OCI-LY3 (cell line): ENCODE measurements at regions not wholly inside any gene's neighbourhood (a gene's known extent, or its start where the extent isn't known, plus 50 kb on each side); places are given as distances from the start of the nearest gene placed in this dataset.
A peak's percentile ranks its signal among the peaks of the same experiment; 100 is the strongest.

Experiments used
- H2AFZ ChIP-seq: fragments of 200-600, 300-600 bp; shearing (Covaris generic); 2 replicates; pipeline ENCODE4 v1.6.0; 2014; ENCODE audit warnings: antibody characterized with exemption, low read depth, low read length
- H3K27ac ChIP-seq: fragments of 200-600, 300-600 bp; sonication (generic); 2 replicates; pipeline ENCODE4 v1.5.1; 2014; ENCODE audit warnings: mild to moderate bottlenecking, low read length, moderate library complexity, mixed read lengths
- H3K27me3 ChIP-seq: fragments of 200-600, 300-600 bp; sonication (generic); 2 replicates; pipeline ENCODE4 v1.6.1; 2014; ENCODE audit warnings: low read depth, low read length, mixed read lengths
- H3K36me3 ChIP-seq: fragments of 200-600, 300-600 bp; sonication (generic); replicated peaks from 2 replicates; pipeline ENCODE3; 2014; ENCODE audit warnings: low read depth, low read length, mixed read lengths
- H3K4me1 ChIP-seq: fragments of 300-600, 200-600 bp; sonication (generic); 2 replicates; pipeline ENCODE4 v1.6.1; 2014; ENCODE audit warnings: low read length, mixed read lengths
- H3K4me2 ChIP-seq: fragments of 200-600, 300-600 bp; sonication (generic); 2 replicates; pipeline ENCODE4 v1.6.1; 2014; ENCODE audit warnings: low read length, mixed read lengths
- H3K4me3 ChIP-seq: fragments of 300-600, 200-600 bp; sonication (generic); 2 replicates; pipeline ENCODE4 v1.5.1; 2014; ENCODE audit warnings: antibody characterized with exemption, mild to moderate bottlenecking, low read length, moderate library complexity
- H3K79me2 ChIP-seq: fragments of 300-600, 200-600 bp; shearing (Covaris generic); 2 replicates; pipeline ENCODE4 v1.6.1; 2014; ENCODE audit warnings: mild to moderate bottlenecking, low read length, mixed read lengths
- H3K9ac ChIP-seq: fragments of 300-600, 200-600 bp; shearing (Covaris generic); 2 replicates; pipeline ENCODE4 v1.6.0; 2014; ENCODE audit warnings: mild to moderate bottlenecking, low read length, moderate library complexity
- H3K9me3 ChIP-seq: fragments of 200-600, 300-600 bp; shearing (Covaris generic); 2 replicates; pipeline ENCODE4 v1.6.1; 2014; ENCODE audit warnings: low read length, mixed read lengths; ENCODE audit not compliant: insufficient read depth
- H4K20me1 ChIP-seq: fragments of 200-600, 300-600 bp; sonication (generic); 2 replicates; pipeline ENCODE4 v1.6.1; 2016; ENCODE audit warnings: low read length, mixed read lengths; ENCODE audit not compliant: insufficient read depth
- CTCF ChIP-seq: fragments of 200-600, 300-600 bp; sonication (generic); IDR thresholded peaks from 2 replicates; pipeline ENCODE4 v1.5.1; 2014; ENCODE audit warnings: antibody characterized with exemption, low read length, low read depth
- EZH2phosphoT487 ChIP-seq: fragments of 200-600 bp; shearing (Covaris generic); IDR thresholded peaks from 2 replicates; pipeline ENCODE4 v1.6.1; 2018; ENCODE audit warnings: antibody characterized with exemption, mixed run types, low read depth

GRCh38 chr17:70767102-70767701 lies 597.9 kb downstream of the KCNJ2 start:
- Histone ChIP-seq H3K79me2 (no peaks in the 10 kb centered on the region), H2AFZ (no peak overlapping the region), H4K20me1 (no peaks in the 10 kb centered on the region), H3K27me3 (peaks cover 4% of the 10 kb centered on the region; the same call in 1 of the 2 replicates), H3K27ac (no peak overlapping the region), H3K4me1 (no peaks in the 10 kb centered on the region), H3K4me2 (no peak overlapping the region), H3K4me3 (no peak overlapping the region), H3K36me3 (no peaks in the 10 kb centered on the region), H3K9me3 (no peaks in the 10 kb centered on the region), H3K9ac (no peak overlapping the region)
- TF ChIP-seq CTCF (peak; percentile 85), EZH2phosphoT487 (no peak)

GRCh38 chr17:70769956-70770355 lies 600.6 kb downstream of the KCNJ2 start:
- Histone ChIP-seq H3K9me3 (no peaks in the 10 kb centered on the region), H3K9ac (no peak overlapping the region), H3K4me2 (no peak overlapping the region), H3K79me2 (no peaks in the 10 kb centered on the region), H3K27ac (no peak overlapping the region), H3K4me1 (peaks cover 11% of the 10 kb centered on the region), H4K20me1 (no peaks in the 10 kb centered on the region), H3K27me3 (peaks cover 4% of the 10 kb centered on the region; the same call in 1 of the 2 replicates), H3K36me3 (no peaks in the 10 kb centered on the region), H3K4me3 (no peak overlapping the region), H2AFZ (no peak overlapping the region)
- TF ChIP-seq EZH2phosphoT487, result no peak

- no peaks in the 10 kb centered on the region for H3K9me3 ChIP-seq
- no peaks in the 10 kb centered on the region for H4K20me1 ChIP-seq
- no peaks in the 10 kb centered on the region for H3K36me3 ChIP-seq
- H3K79me2 ChIP-seq, result no peaks in the 10 kb centered on the region
- peaks cover 26% of the 10 kb centered on the region for H3K4me1 ChIP-seq
- no peak overlapping the region for H3K9ac ChIP-seq
- no peak overlapping the region for H3K27ac ChIP-seq
- H3K4me2 ChIP-seq, result no peak overlapping the region
- no peak for TF ChIP-seq CTCF
- TF ChIP-seq EZH2phosphoT487, result no peak
- H3K27me3 ChIP-seq, result no peaks in the 10 kb centered on the region
- H2AFZ ChIP-seq, result no peak overlapping the region
- H3K4me3 ChIP-seq, result no peak overlapping the region
Measured at GRCh38 chr17:70771804-70772386, 602.6 kb downstream of the KCNJ2 start.

- H3K27ac ChIP-seq, result no peak overlapping the region
- no peaks in the 10 kb centered on the region for H3K79me2 ChIP-seq
- H2AFZ ChIP-seq, result no peak overlapping the region
Measured at GRCh38 chr17:70772761-70773160, 603.4 kb downstream of the KCNJ2 start.

More at GRCh38 chr17:70772761-70773160, 603.4 kb downstream of the KCNJ2 start:
- Histone ChIP-seq H3K4me2 (no peak overlapping the region), H4K20me1 (no peaks in the 10 kb centered on the region), H3K36me3 (no peaks in the 10 kb centered on the region), H3K4me1 (peaks cover 26% of the 10 kb centered on the region), H3K27me3 (no peaks in the 10 kb centered on the region), H3K9me3 (no peaks in the 10 kb centered on the region), H3K9ac (no peak overlapping the region), H3K4me3 (no peak overlapping the region)
- TF ChIP-seq CTCF, result no peak
- TF ChIP-seq EZH2phosphoT487, result no peak
